ENCODE measurements at regions not wholly inside any gene's neighbourhood (a gene's known extent, or its start where the extent isn't known, plus 50 kb on each side); places are given as distances from the start of the nearest gene placed in this dataset.
"Not testable (repeated sequence)": the region's sequence is repeated elsewhere in the genome, so short reads cannot be mapped to it uniquely, and the experiment has no call there.

- Histone ChIP-seq H3K27me3 (ENCODE audit: control insufficient read depth, insufficient read depth, low read length) (no peaks in the 10 kb centered on the region), H3K4me3 (ENCODE audit: low read depth, low read length) (no peak overlapping the region), H3K36me3 (ENCODE audit: control insufficient read depth, insufficient read depth, low read length) (no peaks in the 10 kb centered on the region)
- no peak for TF ChIP-seq CTCF (IDR thresholded peaks at IDR 0.05; ENCODE audit: insufficient read depth, low read length, poor library complexity, severe bottlenecking)
- no peak for DNase-seq (ENCODE audit: low read depth)
These were observed 685.4 kb downstream of the PTPRU start for GRCh38 chr1:29921741-29922140.

- no peaks in the 10 kb centered on the region for H3K27me3 ChIP-seq (ENCODE audit: control insufficient read depth, insufficient read depth, low read length)
- no peak for DNase-seq (ENCODE audit: low read depth)
- no peak overlapping the region for H3K4me3 ChIP-seq (ENCODE audit: low read depth, low read length)
- TF ChIP-seq CTCF (IDR thresholded peaks at IDR 0.05; ENCODE audit: insufficient read depth, low read length, poor library complexity, severe bottlenecking) = no peak
- H3K36me3 ChIP-seq (ENCODE audit: control insufficient read depth, insufficient read depth, low read length) = no peaks in the 10 kb centered on the region
These were observed 684.5 kb downstream of the PTPRU start for GRCh38 chr1:29920784-29921183.

- no peaks in the 10 kb centered on the region for H3K27me3 ChIP-seq (ENCODE audit: control insufficient read depth, insufficient read depth, low read length)
- no peak for TF ChIP-seq CTCF (IDR thresholded peaks at IDR 0.05; ENCODE audit: insufficient read depth, low read length, poor library complexity, severe bottlenecking)
- DNase-seq (ENCODE audit: low read depth) = no peak
- H3K4me3 ChIP-seq (ENCODE audit: low read depth, low read length) = no peak overlapping the region
- no peaks in the 10 kb centered on the region for H3K36me3 ChIP-seq (ENCODE audit: control insufficient read depth, insufficient read depth, low read length)
These were observed 684.0 kb downstream of the PTPRU start for GRCh38 chr1:29920316-29920715.

- H3K27me3 ChIP-seq (ENCODE audit: control insufficient read depth, insufficient read depth, low read length) = not testable (repeated sequence)
These were observed 682.7 kb downstream of the PTPRU start for GRCh38 chr1:29919041-29919440.

GRCh38 chr1:29916656-29917369 lies 680.5 kb downstream of the PTPRU start:
- TF ChIP-seq CTCF (IDR thresholded peaks at IDR 0.05; ENCODE audit: insufficient read depth, low read length, poor library complexity, severe bottlenecking) = no peak
- H3K36me3 ChIP-seq (ENCODE audit: control insufficient read depth, insufficient read depth, low read length) = no peaks in the 10 kb centered on the region
- DNase-seq (ENCODE audit: low read depth) = no peak
- H3K4me3 ChIP-seq (ENCODE audit: low read depth, low read length) = no peak overlapping the region
- no peaks in the 10 kb centered on the region for H3K27me3 ChIP-seq (ENCODE audit: control insufficient read depth, insufficient read depth, low read length)

More at GRCh38 chr1:29919041-29919440, 682.7 kb downstream of the PTPRU start:
- not testable (repeated sequence) for DNase-seq (ENCODE audit: low read depth); H3K4me3 ChIP-seq (ENCODE audit: low read depth, low read length); H3K36me3 ChIP-seq (ENCODE audit: control insufficient read depth, insufficient read depth, low read length)

- H3K36me3 ChIP-seq (ENCODE audit: control insufficient read depth, insufficient read depth, low read length) = no peaks in the 10 kb centered on the region
- DNase-seq (ENCODE audit: low read depth) = no peak
- no peaks in the 10 kb centered on the region for H3K27me3 ChIP-seq (ENCODE audit: control insufficient read depth, insufficient read depth, low read length)
- TF ChIP-seq CTCF (IDR thresholded peaks at IDR 0.05; ENCODE audit: insufficient read depth, low read length, poor library complexity, severe bottlenecking) = no peak
- H3K4me3 ChIP-seq (ENCODE audit: low read depth, low read length) = no peak overlapping the region
These were observed 678.6 kb downstream of the PTPRU start for GRCh38 chr1:29914936-29915335.

All from kidney epithelial cell (primary cell).